H1 (cell line): ENCODE measurements at regions not wholly inside any gene's neighbourhood (a gene's known extent, or its start where the extent isn't known, plus 50 kb on each side); places are given as distances from the start of the nearest gene placed in this dataset.

Source experiments
- CTCF ChIA-PET: fragments of 300-600 bp; sonication (Branson Sonifier 250); formaldehyde crosslinking; loops from one replicate; lab custom pipeline; 2021; ENCODE audit not compliant: partially characterized antibody; lab: Charles Lee
- POLR2A ChIA-PET: fragments of 300-600 bp; sonication (Branson Sonifier 250); formaldehyde crosslinking; loops from one replicate; lab custom pipeline; 2021; ENCODE audit warnings: inconsistent platforms; ENCODE audit not compliant: partially characterized antibody; lab: Charles Lee
- DNase-seq, 2 experiments: peaks; one replicate each; pipeline versions ENCODE4 v3.0.0 to v3.0.0-alpha.2; 2010 to 2022; ENCODE audit warnings: low spot score in 2 of 2, low read depth in 1 of 2, mixed read lengths in 1 of 2
- FAIRE-seq: peaks from 2 replicates; lab custom pipeline; 2011; peaks lifted over from hg19 to GRCh38; lab: Jason Lieb, UNC
- H2AFZ ChIP-seq: 2 replicates; pipeline ENCODE4 v1.8.1; 2012; ENCODE audit warnings: low read length, inconsistent platforms
- H2AK5ac ChIP-seq: 2 replicates; pipeline ENCODE4 v1.6.1; 2013; ENCODE audit warnings: low read depth, low read length
- H2BK120ac ChIP-seq: replicated peaks from 2 replicates; pipeline ENCODE3; 2013; ENCODE audit warnings: low read depth, low read length, inconsistent platforms
- H2BK12ac ChIP-seq: 2 replicates; pipeline ENCODE4 v1.6.1; 2013; ENCODE audit warnings: low read depth, low read length
- H2BK15ac ChIP-seq: 2 replicates; pipeline ENCODE4 v1.6.1; 2013; ENCODE audit warnings: low read length
- H2BK20ac ChIP-seq: 2 replicates; pipeline ENCODE4 v1.6.1; 2013; ENCODE audit warnings: low read length
- H2BK5ac ChIP-seq: 2 replicates; pipeline ENCODE4 v1.6.1; 2013; ENCODE audit warnings: low read depth, low read length
- H3K14ac ChIP-seq: 2 replicates; pipeline ENCODE4 v1.6.1; 2013; ENCODE audit warnings: inconsistent platforms; ENCODE audit not compliant: insufficient read length
- H3K18ac ChIP-seq: 2 replicates; pipeline ENCODE4 v1.6.1; 2013; ENCODE audit warnings: low read length; ENCODE audit errors: extremely low read depth
- H3K23ac ChIP-seq: 2 replicates; pipeline ENCODE4 v1.6.1; 2013; ENCODE audit warnings: inconsistent platforms; ENCODE audit not compliant: insufficient read length
- H3K23me2 ChIP-seq: 2 replicates; pipeline ENCODE4 v1.6.1; 2013; ENCODE audit warnings: low read depth, low read length
- H3K27ac ChIP-seq: 2 replicates; pipeline ENCODE4 v1.6.1; 2011; ENCODE audit warnings: low read depth, low read length, inconsistent platforms
- H3K27me3 ChIP-seq, 4 experiments: replicated peaks in 1 of 4; 1 replicate in 1 of 4; 2 replicates in 3 of 4; pipeline versions ENCODE4 v1.6.1 to v1.8.1; 2011 to 2013; ENCODE audit warnings: low read length in 3 of 4, mild to moderate bottlenecking in 3 of 4, inconsistent platforms in 2 of 4, mixed read lengths in 2 of 4, moderate library complexity in 1 of 4; ENCODE audit not compliant: control insufficient read depth in 3 of 4, insufficient read depth in 3 of 4; ENCODE audit errors: extremely low read depth in 1 of 4
- H3K36me3 ChIP-seq, 4 experiments: 2 replicates each; pipeline versions ENCODE4 v1.6.1 to v1.8.1; 2011 to 2013; ENCODE audit warnings: mild to moderate bottlenecking in 4 of 4, low read length in 3 of 4, moderate library complexity in 2 of 4, control low read depth in 1 of 4, inconsistent platforms in 1 of 4; ENCODE audit not compliant: insufficient read depth in 4 of 4, control insufficient read depth in 2 of 4
- H3K4ac ChIP-seq: replicated peaks from 2 replicates; pipeline ENCODE3; 2013; ENCODE audit warnings: low read length, low read depth, mixed read lengths, inconsistent platforms; ENCODE audit not compliant: insufficient read length
- H3K4me1 ChIP-seq, 4 experiments: replicated peaks in 1 of 4; 1 replicate in 1 of 4; 2 replicates in 3 of 4; pipeline versions ENCODE4 v1.6.1 to v1.8.1; 2011 to 2013; ENCODE audit warnings: low read length in 3 of 4, inconsistent platforms in 2 of 4, mixed read lengths in 1 of 4; ENCODE audit not compliant: insufficient read depth in 4 of 4, control insufficient read depth in 3 of 4
- H3K4me2 ChIP-seq, 2 experiments: 2 replicates each; pipeline versions ENCODE4 v1.6.1 to v1.8.1; 2011 to 2013; ENCODE audit warnings: low read depth in 2 of 2, low read length in 2 of 2, control low read depth in 1 of 2, inconsistent platforms in 1 of 2, mild to moderate bottlenecking in 1 of 2; ENCODE audit not compliant: insufficient read depth in 1 of 2
- H3K4me3 ChIP-seq, 4 experiments: fragments of 200-600, 300-600 bp in 1 of 4; sonication (generic), shearing (Covaris generic), sonication (Bioruptor Twin) in 1 of 4; 2 replicates each; pipeline versions ENCODE4 v1.5.1 to v1.8.1; 2011 to 2016; ENCODE audit warnings: low read length in 4 of 4, low read depth in 3 of 4, control low read depth in 2 of 4, inconsistent platforms in 2 of 4, mild to moderate bottlenecking in 2 of 4, mixed read lengths in 1 of 4, moderate library complexity in 1 of 4; ENCODE audit not compliant: insufficient read depth in 2 of 4; ENCODE audit errors: extremely low read depth in 1 of 4
- H3K56ac ChIP-seq: replicated peaks from 2 replicates; pipeline ENCODE3; 2013; ENCODE audit warnings: low read depth, mild to moderate bottlenecking, mixed read lengths, low read length, inconsistent platforms; ENCODE audit not compliant: insufficient read length
- H3K79me1 ChIP-seq: 2 replicates; pipeline ENCODE4 v1.6.1; 2013; ENCODE audit warnings: low read depth, low read length, control low read depth
- H3K79me2 ChIP-seq, 2 experiments: 2 replicates each; pipeline versions ENCODE4 v1.6.1 to v1.8.1; 2012 to 2013; ENCODE audit warnings: low read length in 2 of 2, mild to moderate bottlenecking in 2 of 2, inconsistent platforms in 1 of 2; ENCODE audit not compliant: insufficient read depth in 2 of 2, control insufficient read depth in 1 of 2
- H3K9ac ChIP-seq, 4 experiments: replicated peaks in 1 of 4; 1 replicate in 1 of 4; 2 replicates in 3 of 4; pipeline versions ENCODE4 v1.6.1 to v1.8.1; 2011 to 2013; ENCODE audit warnings: low read depth in 3 of 4, low read length in 3 of 4, control low read depth in 2 of 4, mild to moderate bottlenecking in 2 of 4, moderate library complexity in 2 of 4, inconsistent platforms in 1 of 4; ENCODE audit errors: extremely low read depth in 1 of 4
- H3K9me3 ChIP-seq, 2 experiments: 2 replicates each; pipeline versions ENCODE4 v1.6.1 to v1.8.1; 2012 to 2013; ENCODE audit warnings: mild to moderate bottlenecking in 2 of 2, moderate library complexity in 2 of 2, control low read depth in 1 of 2, inconsistent platforms in 1 of 2, low read depth in 1 of 2, low read length in 1 of 2, mixed read lengths in 1 of 2; ENCODE audit not compliant: insufficient read depth in 2 of 2
- H4K20me1 ChIP-seq, 2 experiments: replicated peaks in 1 of 2; 2 replicates each; pipeline versions ENCODE3 to v1.8.1; 2011 to 2013; ENCODE audit warnings: inconsistent platforms in 2 of 2, low read length in 2 of 2, mild to moderate bottlenecking in 1 of 2; ENCODE audit not compliant: insufficient read depth in 2 of 2, control insufficient read depth in 1 of 2
- H4K5ac ChIP-seq: 2 replicates; pipeline ENCODE4 v1.6.1; 2013; ENCODE audit warnings: low read length, low read depth, mixed read lengths, inconsistent platforms; ENCODE audit not compliant: insufficient read length
- H4K8ac ChIP-seq: 2 replicates; pipeline ENCODE4 v1.8.0; 2013; ENCODE audit warnings: mild to moderate bottlenecking, moderate library complexity, low read length, inconsistent platforms; ENCODE audit not compliant: insufficient read depth; ENCODE audit errors: extremely low read depth
- H4K91ac ChIP-seq: replicated peaks from 2 replicates; pipeline ENCODE3; 2013; ENCODE audit warnings: low read length, mixed read lengths, inconsistent platforms; ENCODE audit not compliant: insufficient read length
- BRCA1 ChIP-seq: IDR thresholded peaks from 2 replicates; pipeline ENCODE4 v1.6.1; 2012; ENCODE audit warnings: low read depth, low read length, improper control_type of control experiment
- E2F6 ChIP-seq: IDR thresholded peaks from 2 replicates; pipeline ENCODE4 v1.6.1; 2012; ENCODE audit warnings: inconsistent platforms
- HDAC2 ChIP-seq, 2 experiments: fragments of 300-600 bp in 1 of 2; sonication (generic) in 1 of 2; IDR thresholded peaks; 2 replicates each; pipeline ENCODE4 v1.6.1; 2011 to 2012; ENCODE audit warnings: low read depth in 2 of 2, low read length in 2 of 2, mild to moderate bottlenecking in 2 of 2, moderate library complexity in 2 of 2, borderline replicate concordance in 1 of 2, inconsistent platforms in 1 of 2
- MAFK ChIP-seq: IDR thresholded peaks from 2 replicates; pipeline ENCODE4 v1.6.1; 2012; ENCODE audit warnings: low read depth, mild to moderate bottlenecking, improper control_type of control experiment, low read length
- POLR2A ChIP-seq, 2 experiments: IDR thresholded peaks; 1 replicate in 1 of 2; 2 replicates in 1 of 2; pipeline ENCODE4 v1.6.1; 2011; ENCODE audit warnings: low read depth in 2 of 2, low read length in 2 of 2, mild to moderate bottlenecking in 2 of 2; ENCODE audit errors: control extremely low read depth in 1 of 2
- ZNF274 ChIP-seq: IDR thresholded peaks from 2 replicates; pipeline ENCODE4 v1.7.0; 2012; ENCODE audit warnings: low read length, borderline replicate concordance; ENCODE audit errors: extremely low read depth
- WGBS, 2 experiments: shearing (Covaris generic) in 1 of 2; methylation state at CpG; one replicate each; pipeline versions ENCODE4 v1.1.6 to v1.1.7; 2013 to 2015; ENCODE audit warnings: low lambda C conversion rate in 2 of 2, mixed read lengths in 2 of 2, inconsistent platforms in 1 of 2, low coverage in 1 of 2, missing lambda C conversion rate in 1 of 2; ENCODE audit not compliant: insufficient replicate concordance in 2 of 2, insufficient coverage in 1 of 2, insufficient read length in 1 of 2; ENCODE audit errors: extremely low coverage in 1 of 2, missing lambda C conversion rate in 1 of 2; 5-methylcytosine and 5-hydroxymethylcytosine counted together

- H4K20me1 ChIP-seq, result no peaks in the 10 kb centered on the region
- no peak overlapping the region for H3K56ac ChIP-seq
- H3K9ac ChIP-seq, result no peak overlapping the region
- H3K14ac ChIP-seq, result no peak overlapping the region
- H3K9me3 ChIP-seq, result peaks cover 3 to 12% of the 10 kb centered on the region in 2 experiments; a peak in 3 of 4 replicates
- H3K79me2 ChIP-seq, result no peaks in the 10 kb centered on the region
- H3K4me1 ChIP-seq, result no peaks in the 10 kb centered on the region
- H2BK5ac ChIP-seq, result no peak overlapping the region
- WGBS, 2 experiments, result 96% methylated on average over 2 of the region's 2 CpGs; no CpG with 5 or more reads in 1 of the 2 experiments
- no peak for DNase-seq
- H3K27me3 ChIP-seq, result no peaks in the 10 kb centered on the region
- no peak overlapping the region for H2BK12ac ChIP-seq
- no peak overlapping the region for H2AK5ac ChIP-seq
- no peak overlapping the region for H2BK20ac ChIP-seq
- CTCF ChIA-PET, result interaction anchor here (0.8 kb wide), 1 partner anchor 10 kb away, joined by 3 read pairs; no protein-coding TSS in a partner anchor
- no peak overlapping the region for H3K4ac ChIP-seq
- no peak overlapping the region for H3K4me2 ChIP-seq
- no peak overlapping the region for H3K4me3 ChIP-seq
- no peak overlapping the region for H2BK120ac ChIP-seq
- H3K36me3 ChIP-seq, result no peaks in the 10 kb centered on the region; a peak in 1 of 8 replicates
- H3K79me1 ChIP-seq, result no peaks in the 10 kb centered on the region
- no peak overlapping the region for H3K23ac ChIP-seq
- no peak overlapping the region for H4K5ac ChIP-seq
- TF ChIP-seq BRCA1 (no peak), MAFK (no peak), ZNF274 (no peak), HDAC2 (IDR thresholded peaks at IDR 0.05; ENCODE audit: borderline replicate concordance in 1 of 2, low read depth in 2 of 2, low read length in 2 of 2) (no peak), POLR2A (IDR thresholded peaks at IDR 0.05; ENCODE audit: control extremely low read depth in 1 of 2, low read depth in 2 of 2, low read length in 2 of 2) (no peak), E2F6 (no peak)
- H4K91ac ChIP-seq, result no peak overlapping the region
- H3K27ac ChIP-seq, result no peak overlapping the region
- H3K23me2 ChIP-seq, result no peaks in the 10 kb centered on the region
- POLR2A ChIA-PET, result no interaction called here
- H2BK15ac ChIP-seq, result no peak overlapping the region
- no peak overlapping the region for H2AFZ ChIP-seq
- no peak for FAIRE-seq
- H4K8ac ChIP-seq, result no peak overlapping the region
- H3K18ac ChIP-seq, result no peak overlapping the region
These were observed 918.1 kb downstream of the METTL15 start for GRCh38 chr11:29026286-29026685.
